ENCODE measurements at regions not wholly inside any gene's neighbourhood (a gene's known extent, or its start where the extent isn't known, plus 50 kb on each side); places are given as distances from the start of the nearest gene placed in this dataset.

- TF ChIP-seq RAD51 (IDR thresholded peaks at IDR 0.05; ENCODE audit: borderline replicate concordance, low read depth) (no peak), POLR3A (IDR thresholded peaks at IDR 0.05; ENCODE audit: borderline replicate concordance, extremely low read depth, insufficient read depth, insufficient read length) (no peak), EGR1 (conservative IDR thresholded peaks at IDR 0.05) (no peak), FOXP4 (CRISPR knock-in tag; IDR thresholded peaks at IDR 0.05; ENCODE audit: borderline replicate concordance) (no peak)
Observed at GRCh38 chr4:11564021-11564420, 135.3 kb upstream of the HS3ST1 start.

Data from K562 (cell line).